Prostate gland (tissue), 2 donors: ENCODE measurements at regions not wholly inside any gene's neighbourhood (a gene's known extent, or its start where the extent isn't known, plus 50 kb on each side); places are given as distances from the start of the nearest gene placed in this dataset.

Source experiments
- CTCF ChIP-seq, 4 experiments: fragments of 200-600 bp in 2 of 4; fragments of 450-650 bp in 2 of 4; sonication (generic) in 2 of 4; IDR thresholded peaks; 1 replicate in 3 of 4; 2 replicates in 1 of 4; pipeline ENCODE4 v1.5.1; 2016 to 2019; ENCODE audit warnings: antibody characterized with exemption in 4 of 4, mild to moderate bottlenecking in 2 of 4, moderate library complexity in 2 of 4
- POLR2A ChIP-seq: fragments of 450-650 bp; IDR thresholded peaks from one replicate; pipeline ENCODE4 v1.6.1; 2016; ENCODE audit warnings: antibody characterized with exemption, mild to moderate bottlenecking
- POLR2AphosphoS5 ChIP-seq: sonication (generic); formaldehyde crosslinking; IDR thresholded peaks from one replicate; pipeline ENCODE4 v1.6.1; 2017; ENCODE audit warnings: antibody characterized with exemption

- no peak for TF ChIP-seq CTCF (IDR thresholded peaks at IDR 0.05)
- TF ChIP-seq POLR2AphosphoS5 = no peak
- TF ChIP-seq POLR2A = no peak
These were observed 1048.7 kb downstream of the UQCRFS1 start for GRCh38 chr19:28164214-28164613.
